ENCODE measurements at regions not wholly inside any gene's neighbourhood (a gene's known extent, or its start where the extent isn't known, plus 50 kb on each side); places are given as distances from the start of the nearest gene placed in this dataset.

GRCh38 chr5:126220725-126221124 is 202.5 kb upstream of the GRAMD2B start:
- TF ChIP-seq POLR2A (IDR thresholded peaks at IDR 0.05) (no peak), CTCF (IDR thresholded peaks at IDR 0.05) (no peak), POLR2AphosphoS5 (IDR thresholded peaks at IDR 0.05) (no peak)

Measured in suprapubic skin (tissue), 4 donors.